A549 (cell line): ENCODE measurements at regions not wholly inside any gene's neighbourhood (a gene's known extent, or its start where the extent isn't known, plus 50 kb on each side); places are given as distances from the start of the nearest gene placed in this dataset.

Source experiments
- BHLHE40 ChIP-seq: IDR thresholded peaks from 2 replicates; pipeline ENCODE4 v1.6.1; 2012; ENCODE audit warnings: low read depth, low read length, inconsistent platforms
- CTCF ChIP-seq: fragments of >200 bp; sonication (Bioruptor Twin); formaldehyde crosslinking; IDR thresholded peaks from 3 replicates; pipeline ENCODE4 v1.5.1; 2016
- EHMT2 ChIP-seq: fragments of 200-600 bp; sonication (generic); IDR thresholded peaks from 2 replicates; pipeline ENCODE4 v1.6.1; 2016; ENCODE audit warnings: antibody characterized with exemption, low read depth, mild to moderate bottlenecking, moderate library complexity
- EP300 ChIP-seq, 2 experiments: fragments of >200 bp; sonication (Bioruptor Twin); formaldehyde crosslinking; IDR thresholded peaks; 2 replicates in 1 of 2; 3 replicates in 1 of 2; pipeline ENCODE4 v1.6.1; 2016 to 2017
- HDAC2 ChIP-seq: fragments of 200-600 bp; sonication (generic); IDR thresholded peaks from 2 replicates; pipeline ENCODE4 v1.6.1; 2016
- MYC ChIP-seq: IDR thresholded peaks from 2 replicates; pipeline ENCODE4 v1.6.1; 2012; ENCODE audit warnings: mild to moderate bottlenecking, inconsistent platforms, low read length, improper control_type of control experiment, borderline replicate concordance
- NFE2L2 ChIP-seq: fragments of 150-350 bp; conservative IDR thresholded peaks from 2 replicates; pipeline ENCODE4 v1.6.1; 2014; ENCODE audit warnings: low read length
- NR3C1 ChIP-seq: fragments of >200 bp; sonication (Bioruptor Twin); formaldehyde crosslinking; IDR thresholded peaks from 3 replicates; pipeline ENCODE4 v1.6.1; 2017
- POLR2A ChIP-seq: IDR thresholded peaks from 2 replicates; pipeline ENCODE4 v1.6.1; 2012; ENCODE audit warnings: mild to moderate bottlenecking, low read length
- RAD21 ChIP-seq, 2 experiments: fragments of >200 bp in 1 of 2; sonication (Bioruptor Twin) in 1 of 2; formaldehyde crosslinking in 1 of 2; IDR thresholded peaks in 1 of 2; conservative IDR thresholded peaks in 1 of 2; 2 replicates in 1 of 2; 3 replicates in 1 of 2; pipeline ENCODE4 v1.6.1; 2012 to 2018; ENCODE audit warnings: inconsistent platforms in 1 of 2
- RCOR1 ChIP-seq: fragments of 150-350 bp; IDR thresholded peaks from 2 replicates; pipeline ENCODE4 v1.6.1; 2014; ENCODE audit warnings: antibody characterized with exemption, low read length, low read depth
- TF ChIP-seq, protein P1 (sequence below): fragments of 200-600 bp; sonication (generic); IDR thresholded peaks from 2 replicates; pipeline ENCODE4 v1.6.1; 2016; ENCODE audit warnings: antibody characterized with exemption, mild to moderate bottlenecking, moderate library complexity
- TF ChIP-seq, protein P2 (sequence below): IDR thresholded peaks from 2 replicates; pipeline ENCODE4 v1.6.1; 2012

DNA sequence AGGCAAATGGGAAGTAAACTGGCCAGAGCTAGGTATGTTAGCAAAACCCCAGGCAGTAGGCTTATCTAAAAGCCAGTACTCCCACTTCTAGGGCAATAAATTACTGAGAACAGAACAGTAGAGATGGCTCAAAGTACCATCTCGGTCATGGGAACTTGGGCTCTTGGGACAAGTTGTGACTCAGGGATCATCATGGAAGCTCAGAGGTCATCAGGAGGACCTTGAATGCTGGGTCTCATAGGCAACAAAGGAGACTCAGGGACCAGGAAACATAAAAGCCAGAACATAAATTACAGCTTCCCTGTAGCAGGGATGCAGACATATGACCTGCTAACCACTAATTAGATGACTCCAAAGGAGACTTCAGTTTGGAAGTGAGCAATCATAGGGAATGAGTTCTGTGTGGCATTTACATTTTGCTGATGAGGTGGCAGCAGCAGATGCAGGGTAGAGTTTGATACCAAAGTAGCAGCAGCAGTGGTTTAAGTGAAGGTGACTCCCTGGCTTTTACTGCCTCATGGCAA lies 97.6 kb upstream of the SCAF11 start:
- TF ChIP-seq CTCF (no peak), NFE2L2 (no peak), HDAC2 (no peak), NR3C1 (no peak), RAD21 (conservative IDR thresholded peaks at IDR 0.05 in 1 of 2, IDR thresholded peaks at IDR 0.05 in 1 of 2) (no peak), MYC (no peak), EHMT2 (no peak), RCOR1 (no peak), EP300 (IDR thresholded peaks at IDR 0.05) (no peak), POLR2A (no peak), BHLHE40 (no peak)
- TF ChIP-seq, protein P1, sequence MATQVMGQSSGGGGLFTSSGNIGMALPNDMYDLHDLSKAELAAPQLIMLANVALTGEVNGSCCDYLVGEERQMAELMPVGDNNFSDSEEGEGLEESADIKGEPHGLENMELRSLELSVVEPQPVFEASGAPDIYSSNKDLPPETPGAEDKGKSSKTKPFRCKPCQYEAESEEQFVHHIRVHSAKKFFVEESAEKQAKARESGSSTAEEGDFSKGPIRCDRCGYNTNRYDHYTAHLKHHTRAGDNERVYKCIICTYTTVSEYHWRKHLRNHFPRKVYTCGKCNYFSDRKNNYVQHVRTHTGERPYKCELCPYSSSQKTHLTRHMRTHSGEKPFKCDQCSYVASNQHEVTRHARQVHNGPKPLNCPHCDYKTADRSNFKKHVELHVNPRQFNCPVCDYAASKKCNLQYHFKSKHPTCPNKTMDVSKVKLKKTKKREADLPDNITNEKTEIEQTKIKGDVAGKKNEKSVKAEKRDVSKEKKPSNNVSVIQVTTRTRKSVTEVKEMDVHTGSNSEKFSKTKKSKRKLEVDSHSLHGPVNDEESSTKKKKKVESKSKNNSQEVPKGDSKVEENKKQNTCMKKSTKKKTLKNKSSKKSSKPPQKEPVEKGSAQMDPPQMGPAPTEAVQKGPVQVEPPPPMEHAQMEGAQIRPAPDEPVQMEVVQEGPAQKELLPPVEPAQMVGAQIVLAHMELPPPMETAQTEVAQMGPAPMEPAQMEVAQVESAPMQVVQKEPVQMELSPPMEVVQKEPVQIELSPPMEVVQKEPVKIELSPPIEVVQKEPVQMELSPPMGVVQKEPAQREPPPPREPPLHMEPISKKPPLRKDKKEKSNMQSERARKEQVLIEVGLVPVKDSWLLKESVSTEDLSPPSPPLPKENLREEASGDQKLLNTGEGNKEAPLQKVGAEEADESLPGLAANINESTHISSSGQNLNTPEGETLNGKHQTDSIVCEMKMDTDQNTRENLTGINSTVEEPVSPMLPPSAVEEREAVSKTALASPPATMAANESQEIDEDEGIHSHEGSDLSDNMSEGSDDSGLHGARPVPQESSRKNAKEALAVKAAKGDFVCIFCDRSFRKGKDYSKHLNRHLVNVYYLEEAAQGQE, result no peak
- TF ChIP-seq, protein P2, sequence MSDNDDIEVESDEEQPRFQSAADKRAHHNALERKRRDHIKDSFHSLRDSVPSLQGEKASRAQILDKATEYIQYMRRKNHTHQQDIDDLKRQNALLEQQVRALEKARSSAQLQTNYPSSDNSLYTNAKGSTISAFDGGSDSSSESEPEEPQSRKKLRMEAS, result no peak
